Heart left ventricle (tissue), 16 donors: ENCODE measurements at regions not wholly inside any gene's neighbourhood (a gene's known extent, or its start where the extent isn't known, plus 50 kb on each side); places are given as distances from the start of the nearest gene placed in this dataset.

Experiments
- ATAC-seq, 4 donors: fragments of 200-7000 bp; cut with Tn5 transposase; one replicate each; pipeline ENCODE4 v1.9.1; 2020 to 2022; ENCODE audit warnings: moderate library complexity in 4 of 4, mild to moderate bottlenecking in 3 of 4, moderate number of reproducible peaks in 1 of 4
- DNase-seq, 5 donors: peaks; one replicate each; pipeline ENCODE4 v3.0.0-alpha.2; 2020
- H3K27ac ChIP-seq, 12 donors: fragments of 200-600 bp; sonication (generic) in 4 of 12; one replicate each; pipeline versions ENCODE4 v1.5.0 to v1.8.0; 2016 to 2022; ENCODE audit warnings: mild to moderate bottlenecking in 2 of 12
- H3K27me3 ChIP-seq, 9 donors: fragments of 200-600 bp; sonication (generic) in 2 of 9; one replicate each; pipeline versions ENCODE4 v1.5.1 to v1.8.0; 2016 to 2022; ENCODE audit warnings: mild to moderate bottlenecking in 3 of 9
- H3K36me3 ChIP-seq, 9 donors: fragments of 200-600 bp; sonication (generic) in 2 of 9; one replicate each; pipeline versions ENCODE4 v1.5.0 to v1.8.0; 2018 to 2022; ENCODE audit warnings: mild to moderate bottlenecking in 2 of 9
- H3K4me1 ChIP-seq, 12 donors: fragments of 200-600 bp; sonication (generic) in 4 of 12; one replicate each; pipeline versions ENCODE4 v1.5.0 to v1.8.0; 2016 to 2022; ENCODE audit warnings: mild to moderate bottlenecking in 3 of 12
- H3K4me3 ChIP-seq, 12 donors: fragments of 200-600 bp; sonication (generic) in 4 of 12; one replicate each; pipeline versions ENCODE4 v1.5.0 to v1.8.0; 2017 to 2022; ENCODE audit warnings: mild to moderate bottlenecking in 9 of 12, moderate library complexity in 4 of 12
- H3K9me3 ChIP-seq, 12 donors: fragments of 200-600 bp; sonication (generic) in 4 of 12; one replicate each; pipeline versions ENCODE4 v1.5.0 to v1.8.0; 2016 to 2022; ENCODE audit warnings: mild to moderate bottlenecking in 1 of 12
- CTCF ChIP-seq, 12 donors: fragments of 200-600 bp; sonication (generic) in 4 of 12; IDR thresholded peaks; one replicate each; pipeline versions ENCODE4 v1.5.0 to v1.8.0; 2018 to 2022; ENCODE audit warnings: antibody characterized with exemption in 12 of 12, mild to moderate bottlenecking in 5 of 12
- POLR2A ChIP-seq, 2 donors: fragments of 450-650 bp; IDR thresholded peaks; one replicate each; pipeline ENCODE4 v1.6.1; 2017; ENCODE audit warnings: antibody characterized with exemption in 2 of 2, mild to moderate bottlenecking in 2 of 2, moderate library complexity in 2 of 2
- WGBS, 4 donors: extraction: QIAGEN DNeasy Blood & Tissue Kit in 2 of 4; methylation state at CpG; one replicate each; pipeline versions ENCODE4 v1.1.5 to v1.1.7; 2013 to 2018; 5-methylcytosine and 5-hydroxymethylcytosine counted together
- intact Hi-C, 10 donors: fragments of 100-400 bp; cut with DNase I; formaldehyde crosslinking; loops; one replicate each; pipeline versions ENCODE4 v1.11.1 to v1.14.2; 2022
- donor health status: ischemic (EF 13 %, LVEDD 7.1; RV severe dilation, severe dysfunction).
- donor health status: healthy with polysubstance abuse.
- donor health status: DM: no; HTN: yes; CAD: no.
- donor health status: DM: no; HTN: no; CAD: no.
- donor health status: ischemic (EF 25% LVEDD 6.9; RV normal size, moderate dysfunction).
- donor health status: ischemic (EF 25% LVEDD 5.7; RV mildly dilated, moderate dysfunction).
- donor health status: healthy.
- donor health status: DM: yes; HTN: yes; CAD: no.
- donor health status: ischemic (EF 35%, LVEDD 5.7; RV mildly dilated, moderate dysfunction).
- donor health status: nonischemic (EF 11% LVEDD 7.7; RV severe dilation, severe dysfunction).
- donor health status: DM: yes; HTN: yes; CAD: no.
- donor health status: PGD.
- donor health status: ischemic (EF 29% LVEDD 5.4; RV normal size, mild dysfunction).
- donor health status: nonischemic (EF 23%, LVEDD 6.1; RV moderate dilation, normal function).

GRCh38 chr2:210991107-210991506, 434.7 kb downstream of the CPS1 start:
- Histone ChIP-seq H3K4me1 (no peaks in the 10 kb centered on the region), H3K27ac (no peak overlapping the region), H3K4me3 (no peak overlapping the region), H3K9me3 (peaks cover 0 to 19% (median 4%) of the 10 kb centered on the region in 12 donors), H3K27me3 (no peaks in the 10 kb centered on the region), H3K36me3 (no peaks in the 10 kb centered on the region)
- ATAC-seq (no peak), DNase-seq (no peak)
- TF ChIP-seq CTCF (IDR thresholded peaks at IDR 0.05) (no peak), POLR2A (IDR thresholded peaks at IDR 0.05) (no peak)
- WGBS, 4 donors: 67 to 71% (median 69%) methylated on average over 3 of the region's 3 CpGs
- intact Hi-C loops: no loop called here

GRCh38 chr2:210994104-210994503, 437.7 kb downstream of the CPS1 start:
- no peak overlapping the region for H3K27ac ChIP-seq
- no peak for DNase-seq
- peaks cover 0 to 19% (median 4%) of the 10 kb centered on the region in 12 donors for H3K9me3 ChIP-seq
- no peak for ATAC-seq
- TF ChIP-seq POLR2A (IDR thresholded peaks at IDR 0.05) (no peak), CTCF (IDR thresholded peaks at IDR 0.05) (no peak)
- no peaks in the 10 kb centered on the region for H3K36me3 ChIP-seq
- H3K4me1 ChIP-seq: no peaks in the 10 kb centered on the region
- H3K27me3 ChIP-seq: no peaks in the 10 kb centered on the region
- H3K4me3 ChIP-seq: no peak overlapping the region
- intact Hi-C loops: no loop called here

- Histone ChIP-seq H3K9me3 (peaks cover 0 to 19% (median 4%) of the 10 kb centered on the region in 12 donors), H3K27ac (no peak overlapping the region), H3K36me3 (no peaks in the 10 kb centered on the region), H3K4me3 (no peak overlapping the region), H3K4me1 (no peaks in the 10 kb centered on the region), H3K27me3 (no peaks in the 10 kb centered on the region)
- DNase-seq: no peak
- TF ChIP-seq CTCF (IDR thresholded peaks at IDR 0.05) (no peak), POLR2A (IDR thresholded peaks at IDR 0.05) (no peak)
- intact Hi-C loops: no loop called here
- ATAC-seq: no peak
Observed at GRCh38 chr2:210997373-210997772, 441.0 kb downstream of the CPS1 start.

GRCh38 chr2:210998334-210998733, 441.9 kb downstream of the CPS1 start:
- no peaks in the 10 kb centered on the region for H3K36me3 ChIP-seq

More at GRCh38 chr2:210998334-210998733, 441.9 kb downstream of the CPS1 start:
- Histone ChIP-seq H3K27ac (no peak overlapping the region), H3K9me3 (peaks cover 0 to 19% (median 4%) of the 10 kb centered on the region in 12 donors), H3K27me3 (no peaks in the 10 kb centered on the region), H3K4me1 (no peaks in the 10 kb centered on the region), H3K4me3 (no peak overlapping the region)
- intact Hi-C loops: no loop called here
- WGBS, 4 donors: 93 to 97% (median 96%) methylated on average over 2 of the region's 2 CpGs
- DNase-seq: no peak
- ATAC-seq: no peak
- TF ChIP-seq CTCF (IDR thresholded peaks at IDR 0.05) (no peak), POLR2A (IDR thresholded peaks at IDR 0.05) (no peak)
